Neural progenitor cell (in vitro differentiated cells): ENCODE measurements at regions not wholly inside any gene's neighbourhood (a gene's known extent, or its start where the extent isn't known, plus 50 kb on each side); places are given as distances from the start of the nearest gene placed in this dataset.

Source experiments
- DNase-seq: peaks from one replicate; pipeline ENCODE4 v3.0.0-alpha.2; 2016; ENCODE audit warnings: low spot score
- H2AFZ ChIP-seq: fragments of 200-600 bp; sonication (generic); replicated peaks from 2 replicates; pipeline ENCODE4 v1.6.1; 2016; ENCODE audit warnings: antibody characterized with exemption
- H3F3A ChIP-seq: fragments of 200-600 bp; sonication (generic); 2 replicates; pipeline ENCODE4 v1.6.1; 2016; ENCODE audit warnings: antibody characterized with exemption, low read depth
- H3K27ac ChIP-seq: fragments of 200-600 bp; sonication (generic); 2 replicates; pipeline ENCODE4 v1.5.1; 2016; ENCODE audit warnings: mild to moderate bottlenecking
- H3K27me3 ChIP-seq: fragments of 200-600 bp; sonication (generic); 2 replicates; pipeline ENCODE4 v1.6.1; 2016; ENCODE audit warnings: mild to moderate bottlenecking, moderate library complexity
- H3K36me3 ChIP-seq: fragments of 200-600 bp; sonication (generic); 2 replicates; pipeline ENCODE4 v1.5.1; 2016
- H3K4me1 ChIP-seq: fragments of 200-600 bp; sonication (generic); 2 replicates; pipeline ENCODE4 v1.6.1; 2016; ENCODE audit warnings: mixed run types
- H3K4me2 ChIP-seq: fragments of 200-600 bp; sonication (generic); 2 replicates; pipeline ENCODE4 v1.6.1; 2016
- H3K4me3 ChIP-seq: fragments of 200-600 bp; sonication (generic); 2 replicates; pipeline ENCODE4 v1.5.1; 2016
- H3K79me2 ChIP-seq: fragments of 200-600 bp; sonication (generic); 2 replicates; pipeline ENCODE4 v1.6.1; 2016; ENCODE audit warnings: low read depth
- H3K9ac ChIP-seq: fragments of 200-600 bp; sonication (generic); 2 replicates; pipeline ENCODE4 v1.6.1; 2016
- H3K9me3 ChIP-seq: fragments of 200-600 bp; sonication (generic); 2 replicates; pipeline ENCODE4 v1.5.1; 2016; ENCODE audit warnings: low read depth
- H4K20me1 ChIP-seq: fragments of 200-600 bp; sonication (generic); 2 replicates; pipeline ENCODE4 v1.6.1; 2016; ENCODE audit warnings: low read depth
- H3K27ac Mint-ChIP-seq: 3 replicates; pipeline ENCODE4 v1.8.0; 2021; ENCODE audit warnings: mixed read lengths
- H3K27me3 Mint-ChIP-seq: 2 replicates; pipeline ENCODE4 v1.8.0; 2022; ENCODE audit warnings: low read depth, mild to moderate bottlenecking, inconsistent platforms, moderate library complexity, mixed read lengths; ENCODE audit not compliant: insufficient read depth
- H3K36me3 Mint-ChIP-seq: 3 replicates; pipeline ENCODE4 v1.8.0; 2021; ENCODE audit warnings: mixed read lengths
- H3K4me1 Mint-ChIP-seq: 3 replicates; pipeline ENCODE4 v1.8.0; 2021; ENCODE audit warnings: mixed read lengths
- H3K4me3 Mint-ChIP-seq: 3 replicates; pipeline ENCODE4 v1.8.0; 2021; ENCODE audit warnings: mild to moderate bottlenecking, moderate library complexity, mixed read lengths
- H3K9me3 Mint-ChIP-seq: 3 replicates; pipeline ENCODE4 v1.8.0; 2020; ENCODE audit warnings: mixed read lengths
- CTCF ChIP-seq: fragments of 200-600 bp; sonication (generic); IDR thresholded peaks from 2 replicates; pipeline ENCODE4 v1.5.1; 2017; ENCODE audit warnings: antibody characterized with exemption, mild to moderate bottlenecking
- EZH2 ChIP-seq: fragments of 200-600 bp; sonication (generic); IDR thresholded peaks from 2 replicates; pipeline ENCODE4 v1.6.1; 2017; ENCODE audit warnings: antibody characterized with exemption, mild to moderate bottlenecking, moderate library complexity
- EZH2phosphoT487 ChIP-seq: fragments of 200-600 bp; sonication (generic); IDR thresholded peaks from 2 replicates; pipeline ENCODE4 v1.6.1; 2017; ENCODE audit warnings: antibody characterized with exemption

- H3K27me3 Mint-ChIP-seq = peaks cover 2% of the 10 kb centered on the region
- no peak overlapping the region for H3K27ac ChIP-seq
- no peak overlapping the region for H3K4me2 ChIP-seq
- no peaks in the 10 kb centered on the region for H4K20me1 ChIP-seq
- DNase-seq = no peak
- H3K36me3 Mint-ChIP-seq = no peaks in the 10 kb centered on the region
- no peaks in the 10 kb centered on the region for H3K4me1 Mint-ChIP-seq
- no peaks in the 10 kb centered on the region for H3K27me3 ChIP-seq
- H3K36me3 ChIP-seq = no peaks in the 10 kb centered on the region
- no peaks in the 10 kb centered on the region for H3F3A ChIP-seq
- no peaks in the 10 kb centered on the region for H3K4me1 ChIP-seq
- no peak for TF ChIP-seq EZH2phosphoT487
- TF ChIP-seq CTCF = no peak
- TF ChIP-seq EZH2 = no peak
- no peaks in the 10 kb centered on the region for H3K9me3 Mint-ChIP-seq
- H3K79me2 ChIP-seq = no peaks in the 10 kb centered on the region
- H3K9me3 ChIP-seq = no peaks in the 10 kb centered on the region
- no peak overlapping the region for H3K9ac ChIP-seq
- no peak overlapping the region for H3K4me3 Mint-ChIP-seq
- no peak overlapping the region for H2AFZ ChIP-seq
- no peak overlapping the region for H3K4me3 ChIP-seq
- no peak overlapping the region for H3K27ac Mint-ChIP-seq
Measured at GRCh38 chr5:40367255-40367654, 312.5 kb upstream of the PTGER4 start.

GRCh38 chr5:40365342-40366330 lies 314.1 kb upstream of the PTGER4 start:
- peaks cover 2% of the 10 kb centered on the region for H3K27me3 Mint-ChIP-seq
- no peaks in the 10 kb centered on the region for H3K36me3 Mint-ChIP-seq
- Histone ChIP-seq H3K4me2 (no peak overlapping the region), H3K9ac (no peak overlapping the region), H3F3A (no peaks in the 10 kb centered on the region), H3K4me1 (no peaks in the 10 kb centered on the region), H4K20me1 (no peaks in the 10 kb centered on the region), H3K79me2 (no peaks in the 10 kb centered on the region), H2AFZ (no peak overlapping the region), H3K9me3 (no peaks in the 10 kb centered on the region), H3K27me3 (no peaks in the 10 kb centered on the region), H3K4me3 (no peak overlapping the region), H3K36me3 (no peaks in the 10 kb centered on the region), H3K27ac (no peak overlapping the region)
- no peaks in the 10 kb centered on the region for H3K4me1 Mint-ChIP-seq
- no peak for TF ChIP-seq CTCF
- TF ChIP-seq EZH2phosphoT487 = no peak
- TF ChIP-seq EZH2 = no peak
- DNase-seq = no peak
- no peaks in the 10 kb centered on the region for H3K9me3 Mint-ChIP-seq
- H3K27ac Mint-ChIP-seq = no peak overlapping the region
- H3K4me3 Mint-ChIP-seq = no peak overlapping the region

- H3K9me3 ChIP-seq = no peaks in the 10 kb centered on the region
- no peaks in the 10 kb centered on the region for H3F3A ChIP-seq
- H3K27ac ChIP-seq = no peak overlapping the region
- no peak for TF ChIP-seq EZH2
- no peak for TF ChIP-seq EZH2phosphoT487
- no peak for TF ChIP-seq CTCF
- H3K4me3 ChIP-seq = no peak overlapping the region
- H3K27me3 ChIP-seq = no peaks in the 10 kb centered on the region
- H4K20me1 ChIP-seq = no peaks in the 10 kb centered on the region
- H3K4me1 Mint-ChIP-seq = no peaks in the 10 kb centered on the region
- H3K79me2 ChIP-seq = no peaks in the 10 kb centered on the region
- no peak overlapping the region for H3K4me2 ChIP-seq
- H3K27me3 Mint-ChIP-seq = no peaks in the 10 kb centered on the region
- DNase-seq = no peak
- no peak overlapping the region for H2AFZ ChIP-seq
- H3K27ac Mint-ChIP-seq = no peak overlapping the region
- H3K4me1 ChIP-seq = no peaks in the 10 kb centered on the region
- H3K4me3 Mint-ChIP-seq = no peak overlapping the region
- no peak overlapping the region for H3K9ac ChIP-seq
- H3K36me3 Mint-ChIP-seq = no peaks in the 10 kb centered on the region
- H3K9me3 Mint-ChIP-seq = no peaks in the 10 kb centered on the region
- no peaks in the 10 kb centered on the region for H3K36me3 ChIP-seq
Measured at GRCh38 chr5:40364441-40364840, 315.3 kb upstream of the PTGER4 start.
